Kidney epithelial cell (primary cell): ENCODE measurements at regions not wholly inside any gene's neighbourhood (a gene's known extent, or its start where the extent isn't known, plus 50 kb on each side); places are given as distances from the start of the nearest gene placed in this dataset.

Experiments used
- DNase-seq: peaks from one replicate; pipeline ENCODE4 v3.0.0-alpha.2; 2010; ENCODE audit warnings: low read depth
- H3K27me3 ChIP-seq: 2 replicates; pipeline ENCODE4 v1.6.0; 2011; ENCODE audit warnings: low read length; ENCODE audit not compliant: control insufficient read depth, insufficient read depth
- H3K36me3 ChIP-seq: 2 replicates; pipeline ENCODE4 v1.5.1; 2011; ENCODE audit warnings: low read length; ENCODE audit not compliant: control insufficient read depth, insufficient read depth
- H3K4me3 ChIP-seq: 2 replicates; pipeline ENCODE4 v1.5.1; 2011; ENCODE audit warnings: low read depth, mild to moderate bottlenecking, control low read depth, low read length
- TF ChIP-seq, protein P1 (sequence below): IDR thresholded peaks from 2 replicates; pipeline ENCODE4 v1.5.1; 2011; ENCODE audit warnings: mild to moderate bottlenecking, moderate library complexity, low read length, control low read depth, inconsistent platforms; ENCODE audit not compliant: insufficient read depth, poor library complexity, severe bottlenecking

DNA sequence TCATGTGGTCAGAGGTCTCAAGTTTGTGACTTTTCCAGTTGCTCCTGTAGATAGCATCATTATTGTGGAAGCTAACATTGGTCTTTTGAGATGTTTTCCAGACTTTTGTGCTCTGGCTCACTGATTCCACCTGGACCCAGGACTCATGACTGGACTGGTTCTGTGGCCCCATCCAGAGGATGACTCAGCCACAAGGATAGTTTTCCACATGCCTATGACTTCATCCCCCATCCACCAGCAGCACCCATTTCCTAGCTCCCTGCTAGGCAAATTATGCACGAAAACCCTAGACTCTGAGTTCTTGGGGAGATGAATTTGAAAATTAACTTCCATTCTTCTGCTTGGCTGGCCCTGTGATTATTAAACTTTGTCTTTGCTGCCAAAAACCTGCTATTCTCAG, 949.3 kb downstream of the MRPL39 start:
- no peaks in the 10 kb centered on the region for H3K36me3 ChIP-seq
- H3K27me3 ChIP-seq: no peaks in the 10 kb centered on the region
- peak; percentile 7 for DNase-seq
- H3K4me3 ChIP-seq: no peak overlapping the region
- TF ChIP-seq, protein P1, sequence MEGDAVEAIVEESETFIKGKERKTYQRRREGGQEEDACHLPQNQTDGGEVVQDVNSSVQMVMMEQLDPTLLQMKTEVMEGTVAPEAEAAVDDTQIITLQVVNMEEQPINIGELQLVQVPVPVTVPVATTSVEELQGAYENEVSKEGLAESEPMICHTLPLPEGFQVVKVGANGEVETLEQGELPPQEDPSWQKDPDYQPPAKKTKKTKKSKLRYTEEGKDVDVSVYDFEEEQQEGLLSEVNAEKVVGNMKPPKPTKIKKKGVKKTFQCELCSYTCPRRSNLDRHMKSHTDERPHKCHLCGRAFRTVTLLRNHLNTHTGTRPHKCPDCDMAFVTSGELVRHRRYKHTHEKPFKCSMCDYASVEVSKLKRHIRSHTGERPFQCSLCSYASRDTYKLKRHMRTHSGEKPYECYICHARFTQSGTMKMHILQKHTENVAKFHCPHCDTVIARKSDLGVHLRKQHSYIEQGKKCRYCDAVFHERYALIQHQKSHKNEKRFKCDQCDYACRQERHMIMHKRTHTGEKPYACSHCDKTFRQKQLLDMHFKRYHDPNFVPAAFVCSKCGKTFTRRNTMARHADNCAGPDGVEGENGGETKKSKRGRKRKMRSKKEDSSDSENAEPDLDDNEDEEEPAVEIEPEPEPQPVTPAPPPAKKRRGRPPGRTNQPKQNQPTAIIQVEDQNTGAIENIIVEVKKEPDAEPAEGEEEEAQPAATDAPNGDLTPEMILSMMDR: no peak

DNA sequence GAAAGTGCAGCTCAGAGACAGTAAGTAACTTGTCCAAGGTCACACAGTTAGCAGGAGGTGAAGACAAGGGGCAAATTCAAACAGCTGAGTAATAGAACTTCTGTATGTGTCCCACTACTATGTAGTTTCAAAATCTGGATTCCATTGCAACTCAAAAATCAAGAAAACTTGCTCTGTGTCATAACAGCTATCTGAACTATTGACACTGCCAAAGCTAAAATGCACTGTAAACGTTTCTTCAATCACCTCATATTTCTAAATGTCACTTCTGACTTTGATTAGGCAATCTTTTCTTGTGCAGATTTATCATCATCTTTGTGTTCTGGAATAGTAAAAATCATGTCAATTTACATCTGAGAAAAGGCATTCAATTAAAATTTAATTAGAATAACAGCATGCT, 957.6 kb downstream of the MRPL39 start:
- Histone ChIP-seq H3K4me3 (no peak overlapping the region), H3K27me3 (no peaks in the 10 kb centered on the region), H3K36me3 (no peaks in the 10 kb centered on the region)
- TF ChIP-seq, protein P1: no peak
- DNase-seq: no peak

DNA sequence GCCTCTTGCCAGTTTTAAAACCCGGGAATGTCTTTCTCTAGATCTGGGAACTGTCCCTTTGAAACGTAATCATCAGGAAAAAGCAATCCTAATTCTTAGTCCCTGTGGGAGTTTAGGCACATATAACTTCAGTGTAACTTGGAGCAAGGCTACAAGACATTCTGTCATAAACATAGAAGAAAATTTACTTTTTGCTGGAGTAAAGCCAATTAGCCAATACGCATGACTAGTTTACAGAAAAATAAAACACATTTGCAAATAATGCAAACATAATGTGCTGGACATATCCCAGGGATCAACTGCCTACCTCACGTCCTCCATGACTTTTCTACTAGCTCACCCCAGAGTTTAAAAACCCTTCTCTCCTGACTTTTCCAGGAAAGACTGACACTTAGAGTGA, 970.6 kb downstream of the MRPL39 start:
- Histone ChIP-seq H3K4me3 (no peak overlapping the region), H3K27me3 (no peaks in the 10 kb centered on the region), H3K36me3 (no peaks in the 10 kb centered on the region)
- TF ChIP-seq, protein P1: no peak
- no peak for DNase-seq

DNA sequence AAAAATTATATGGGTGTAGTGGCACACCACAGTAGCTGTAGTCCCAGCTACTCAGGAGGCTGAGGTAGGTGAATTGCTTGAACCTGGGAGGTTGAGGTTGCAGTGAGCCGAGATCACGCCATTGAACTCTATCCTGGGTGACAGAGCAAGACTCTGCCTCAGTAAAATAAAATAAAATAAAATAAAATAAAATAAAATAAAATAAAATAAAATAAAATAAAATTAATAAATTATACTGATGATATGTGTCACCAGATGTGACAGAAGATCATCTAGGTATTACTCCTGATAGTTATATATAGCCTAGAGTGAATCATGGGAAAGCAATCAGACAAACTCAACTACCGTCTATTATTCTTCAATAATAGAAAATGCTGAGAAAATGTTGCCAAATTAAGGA, 972.5 kb downstream of the MRPL39 start:
- Histone ChIP-seq H3K36me3 (no peaks in the 10 kb centered on the region), H3K27me3 (no peaks in the 10 kb centered on the region), H3K4me3 (no peak overlapping the region)
- no peak for DNase-seq
- TF ChIP-seq, protein P1: no peak

DNA sequence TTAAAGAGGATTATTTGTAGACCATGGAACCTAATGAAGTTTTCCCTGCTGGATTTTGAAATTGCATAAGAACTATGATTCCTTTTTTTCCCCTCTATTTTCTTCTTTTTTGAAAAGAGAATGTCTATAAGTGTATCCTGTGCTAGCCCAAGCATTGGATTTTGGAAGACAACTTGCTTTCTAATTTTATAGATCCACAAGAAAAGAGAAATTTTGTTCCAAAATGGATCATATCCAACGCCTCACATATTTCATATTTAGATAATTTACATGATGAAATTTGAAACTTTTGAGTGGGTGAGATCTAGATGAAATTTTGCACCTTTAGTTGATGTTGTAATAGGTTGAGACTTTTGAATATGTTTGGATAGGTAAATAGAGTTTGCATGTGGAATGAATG, 978.7 kb downstream of the MRPL39 start:
- no peak for DNase-seq
- Histone ChIP-seq H3K27me3 (no peaks in the 10 kb centered on the region), H3K4me3 (no peak overlapping the region), H3K36me3 (no peaks in the 10 kb centered on the region)
- TF ChIP-seq, protein P1: no peak

DNA sequence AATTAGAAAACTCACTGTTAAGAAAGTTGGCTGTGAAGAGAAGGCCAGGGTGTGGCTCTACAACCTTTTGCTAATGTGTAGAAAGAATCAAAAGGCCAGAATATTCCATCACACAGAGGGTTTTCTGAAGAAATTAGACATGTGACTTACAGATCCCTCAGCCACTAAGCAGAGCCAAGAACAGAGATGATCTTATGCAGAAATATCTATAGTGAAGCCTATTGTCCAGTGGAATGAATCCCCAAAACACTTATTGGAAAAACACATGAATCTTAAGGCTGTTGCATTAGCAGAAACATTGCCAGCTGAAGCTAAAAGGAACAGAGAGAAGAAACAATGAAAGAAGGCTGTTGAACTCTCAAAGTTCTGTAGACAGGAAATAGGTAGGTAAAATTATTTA, 979.2 kb downstream of the MRPL39 start:
- no peak for DNase-seq
- H3K27me3 ChIP-seq: no peaks in the 10 kb centered on the region
- H3K4me3 ChIP-seq: no peak overlapping the region
- TF ChIP-seq, protein P1: no peak
- H3K36me3 ChIP-seq: no peaks in the 10 kb centered on the region
